Muscle of leg (tissue), 3 donors: ENCODE measurements at regions not wholly inside any gene's neighbourhood (a gene's known extent, or its start where the extent isn't known, plus 50 kb on each side); places are given as distances from the start of the nearest gene placed in this dataset.
A peak's percentile ranks its signal among the peaks of the same experiment; 100 is the strongest.

Experiments used
- DNase-seq: peaks from one replicate; pipeline ENCODE4 v3.0.0; 2013
- H3K27ac ChIP-seq: one replicate; pipeline ENCODE4 v1.5.1; 2013; ENCODE audit warnings: mild to moderate bottlenecking, low read length, control low read depth
- H3K27me3 ChIP-seq: one replicate; pipeline ENCODE4 v1.6.1; 2013; ENCODE audit warnings: low read length; ENCODE audit not compliant: control insufficient read depth, insufficient read depth
- H3K36me3 ChIP-seq: one replicate; pipeline ENCODE4 v1.6.1; 2013; ENCODE audit warnings: low read length; ENCODE audit not compliant: control insufficient read depth, insufficient read depth
- H3K4me1 ChIP-seq: one replicate; pipeline ENCODE4 v1.6.1; 2013; ENCODE audit warnings: low read length; ENCODE audit not compliant: control insufficient read depth, insufficient read depth
- H3K4me3 ChIP-seq: one replicate; pipeline ENCODE4 v1.5.1; 2013; ENCODE audit warnings: low read length, control low read depth
- H3K9me3 ChIP-seq: replicated peaks from 2 replicates; pipeline ENCODE4 v1.6.1; 2013; ENCODE audit warnings: low read depth, low read length; ENCODE audit not compliant: control insufficient read depth
- WGBS: methylation state at CpG from one replicate; pipeline ENCODE4 v1.1.5; 2013; ENCODE audit warnings: missing lambda C conversion rate; ENCODE audit not compliant: insufficient coverage; 5-methylcytosine and 5-hydroxymethylcytosine counted together

DNA sequence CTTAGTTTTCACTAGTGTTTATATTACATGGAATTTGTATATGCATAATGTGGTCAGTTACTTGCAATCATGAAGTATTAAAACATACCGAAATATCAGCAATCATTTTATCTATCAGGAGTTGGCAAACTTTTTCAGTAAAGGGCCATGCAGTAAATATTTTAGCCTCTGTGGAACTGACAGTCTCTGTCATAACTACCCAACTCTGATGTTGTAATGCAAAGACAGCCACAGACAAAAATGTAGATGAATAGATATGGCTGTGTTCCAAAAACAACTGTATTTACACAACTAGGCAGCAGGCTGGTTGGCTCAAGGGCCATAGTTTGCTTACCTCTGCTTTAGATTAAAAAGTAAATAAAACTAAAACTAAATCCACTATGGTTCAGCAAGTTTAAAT, 200.2 kb downstream of the HS3ST1 start:
- no peak overlapping the region for H3K4me3 ChIP-seq
- H3K27me3 ChIP-seq: no peaks in the 10 kb centered on the region
- no peaks in the 10 kb centered on the region for H3K36me3 ChIP-seq
- H3K4me1 ChIP-seq: no peaks in the 10 kb centered on the region
- H3K27ac ChIP-seq: no peak overlapping the region
- no peak for DNase-seq
- H3K9me3 ChIP-seq: no peaks in the 10 kb centered on the region
- WGBS: no CpG with 5 or more reads among the region's 1 CpG

DNA sequence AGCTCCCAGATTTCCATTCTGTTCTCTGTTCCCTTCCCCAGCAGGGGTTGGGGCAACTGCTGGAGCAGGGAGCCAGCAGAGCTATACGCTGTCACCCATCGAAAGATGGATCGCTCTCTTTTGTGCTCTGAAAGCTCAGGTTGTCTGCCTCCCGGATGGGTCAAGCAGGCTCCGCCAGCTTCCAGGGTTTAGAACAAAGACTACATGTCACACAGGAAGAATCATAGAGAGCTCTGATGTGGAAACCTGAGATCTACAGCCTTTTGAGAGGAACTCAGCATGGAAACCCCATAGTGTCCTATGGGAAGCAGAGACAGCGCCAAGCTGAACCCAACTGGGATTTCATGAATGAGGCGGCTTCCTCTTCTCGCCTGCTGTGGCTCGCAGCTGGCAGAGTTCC, 205.4 kb downstream of the HS3ST1 start:
- no peak overlapping the region for H3K4me3 ChIP-seq
- H3K9me3 ChIP-seq: no peaks in the 10 kb centered on the region
- H3K36me3 ChIP-seq: no peaks in the 10 kb centered on the region
- no peak for DNase-seq
- 77% methylated on average over 7 of the region's 9 CpGs for WGBS
- H3K4me1 ChIP-seq: no peaks in the 10 kb centered on the region
- no peaks in the 10 kb centered on the region for H3K27me3 ChIP-seq
- H3K27ac ChIP-seq: no peak overlapping the region

DNA sequence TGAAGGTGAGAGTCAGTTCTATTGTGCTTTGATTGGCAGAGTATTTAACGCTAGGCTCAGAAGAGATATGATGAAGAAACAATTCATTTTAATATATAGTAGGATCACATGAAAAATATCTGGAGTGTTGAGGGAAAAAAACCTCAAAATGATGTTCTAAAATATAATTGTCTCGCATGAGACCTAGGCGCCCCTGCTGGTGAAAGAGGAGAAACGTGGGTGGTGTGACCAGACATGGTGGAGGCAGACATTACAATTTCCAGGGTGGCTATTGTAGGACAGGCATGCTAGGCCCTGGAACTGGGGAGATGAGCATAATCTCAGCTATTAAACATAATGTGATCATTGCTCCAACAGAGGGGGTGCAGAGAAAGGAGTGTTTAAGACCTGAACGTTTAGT, 210.0 kb downstream of the HS3ST1 start:
- Histone ChIP-seq H3K27me3 (no peaks in the 10 kb centered on the region), H3K9me3 (no peaks in the 10 kb centered on the region), H3K4me3 (no peak overlapping the region), H3K4me1 (no peaks in the 10 kb centered on the region), H3K36me3 (no peaks in the 10 kb centered on the region), H3K27ac (no peak overlapping the region)
- WGBS: 40% methylated on average over 1 of the region's 5 CpGs
- no peak for DNase-seq

DNA sequence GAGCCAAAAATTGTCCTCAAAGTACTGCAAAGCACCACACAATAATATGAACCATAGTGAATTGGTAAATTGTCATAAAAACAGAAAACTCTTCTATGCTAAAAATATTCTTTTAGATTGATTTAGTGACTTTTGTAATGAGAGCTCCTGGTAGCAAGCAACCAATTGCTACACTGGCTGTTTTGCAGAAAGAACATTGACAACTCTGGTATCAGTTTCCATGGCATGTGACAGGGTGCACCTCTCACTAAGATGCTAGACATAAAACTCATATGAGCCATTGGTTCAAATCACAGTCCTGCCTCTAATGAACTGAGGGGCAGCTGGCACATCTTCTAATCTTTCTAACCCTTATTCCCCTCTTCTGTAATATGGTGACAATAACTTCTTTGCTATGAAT, 212.2 kb downstream of the HS3ST1 start:
- DNase-seq: no peak
- Histone ChIP-seq H3K4me1 (no peaks in the 10 kb centered on the region), H3K36me3 (no peaks in the 10 kb centered on the region), H3K4me3 (no peak overlapping the region), H3K9me3 (no peaks in the 10 kb centered on the region), H3K27me3 (no peaks in the 10 kb centered on the region), H3K27ac (no peak overlapping the region)

DNA sequence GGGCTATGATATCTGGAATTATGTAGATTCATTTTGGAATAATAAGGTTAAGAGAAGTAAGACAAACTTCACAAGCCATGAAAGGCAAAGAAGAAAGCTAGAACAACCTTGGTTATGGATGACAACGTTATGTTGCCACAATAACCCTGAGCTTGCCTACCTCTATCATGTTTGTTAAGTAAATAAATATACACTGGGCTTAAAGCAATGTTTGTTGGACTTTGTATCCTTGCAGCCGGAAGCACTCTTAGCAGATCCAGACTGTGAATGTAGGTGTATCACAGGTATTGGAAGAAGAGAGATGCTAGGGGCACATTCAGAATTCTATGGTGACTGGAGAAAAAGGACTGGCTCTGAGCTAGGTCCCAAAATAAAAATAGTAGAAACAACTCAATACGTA, 214.4 kb downstream of the HS3ST1 start:
- Histone ChIP-seq H3K4me1 (no peaks in the 10 kb centered on the region), H3K4me3 (no peak overlapping the region), H3K36me3 (no peaks in the 10 kb centered on the region), H3K9me3 (no peaks in the 10 kb centered on the region), H3K27ac (no peak overlapping the region), H3K27me3 (no peaks in the 10 kb centered on the region)
- DNase-seq: no peak
- 33% methylated on average over 1 of the region's 3 CpGs for WGBS

DNA sequence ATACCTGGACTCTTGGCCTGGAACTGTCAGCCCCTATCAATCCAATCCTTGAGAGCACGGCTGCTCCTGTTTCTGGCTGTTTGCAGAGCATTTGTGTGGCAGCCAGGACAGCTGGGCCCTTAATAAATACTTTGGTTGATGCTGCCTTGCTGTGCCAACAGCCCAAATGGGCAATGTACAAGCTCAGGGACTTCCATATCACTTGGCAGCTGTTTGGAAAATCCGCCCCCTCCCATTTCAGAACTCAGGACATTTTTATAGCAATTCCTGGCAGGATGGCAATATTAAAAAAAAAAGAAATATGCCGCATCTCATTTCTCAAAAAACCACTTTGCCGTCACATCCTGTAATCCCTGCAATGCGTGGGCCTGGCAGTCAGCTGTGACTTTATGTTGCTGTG, 218.9 kb downstream of the HS3ST1 start:
- H3K9me3 ChIP-seq: no peaks in the 10 kb centered on the region
- 22% methylated on average over 1 of the region's 5 CpGs for WGBS
- DNase-seq: peak; percentile 49
- no peak overlapping the region for H3K4me3 ChIP-seq
- H3K36me3 ChIP-seq: no peaks in the 10 kb centered on the region
- H3K27ac ChIP-seq: no peak overlapping the region
- no peaks in the 10 kb centered on the region for H3K4me1 ChIP-seq
- no peaks in the 10 kb centered on the region for H3K27me3 ChIP-seq

DNA sequence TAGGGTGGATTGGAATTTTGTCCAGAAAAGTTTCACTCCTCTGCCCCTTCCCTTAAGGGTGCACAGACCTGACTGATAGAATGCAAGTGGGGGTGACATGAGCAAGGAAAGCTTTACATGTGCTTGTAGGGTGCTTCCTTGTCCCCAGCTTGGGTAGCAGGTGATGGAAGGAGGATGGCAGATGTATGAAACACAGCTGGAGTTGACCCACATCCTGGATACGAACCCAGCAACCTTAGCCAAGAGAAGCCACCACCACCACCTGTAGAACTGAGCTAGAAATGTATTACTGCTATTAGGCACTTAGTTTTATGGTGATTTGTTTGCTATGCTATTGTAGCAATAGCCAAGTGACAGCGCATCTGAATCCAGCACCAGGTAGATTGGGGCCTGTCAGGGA, 227.4 kb downstream of the HS3ST1 start:
- Histone ChIP-seq H3K27me3 (no peaks in the 10 kb centered on the region), H3K4me3 (no peak overlapping the region), H3K9me3 (no peaks in the 10 kb centered on the region), H3K4me1 (no peaks in the 10 kb centered on the region), H3K27ac (no peak overlapping the region), H3K36me3 (no peaks in the 10 kb centered on the region)
- no peak for DNase-seq
- WGBS: 100% methylated on average over 1 of the region's 2 CpGs

DNA sequence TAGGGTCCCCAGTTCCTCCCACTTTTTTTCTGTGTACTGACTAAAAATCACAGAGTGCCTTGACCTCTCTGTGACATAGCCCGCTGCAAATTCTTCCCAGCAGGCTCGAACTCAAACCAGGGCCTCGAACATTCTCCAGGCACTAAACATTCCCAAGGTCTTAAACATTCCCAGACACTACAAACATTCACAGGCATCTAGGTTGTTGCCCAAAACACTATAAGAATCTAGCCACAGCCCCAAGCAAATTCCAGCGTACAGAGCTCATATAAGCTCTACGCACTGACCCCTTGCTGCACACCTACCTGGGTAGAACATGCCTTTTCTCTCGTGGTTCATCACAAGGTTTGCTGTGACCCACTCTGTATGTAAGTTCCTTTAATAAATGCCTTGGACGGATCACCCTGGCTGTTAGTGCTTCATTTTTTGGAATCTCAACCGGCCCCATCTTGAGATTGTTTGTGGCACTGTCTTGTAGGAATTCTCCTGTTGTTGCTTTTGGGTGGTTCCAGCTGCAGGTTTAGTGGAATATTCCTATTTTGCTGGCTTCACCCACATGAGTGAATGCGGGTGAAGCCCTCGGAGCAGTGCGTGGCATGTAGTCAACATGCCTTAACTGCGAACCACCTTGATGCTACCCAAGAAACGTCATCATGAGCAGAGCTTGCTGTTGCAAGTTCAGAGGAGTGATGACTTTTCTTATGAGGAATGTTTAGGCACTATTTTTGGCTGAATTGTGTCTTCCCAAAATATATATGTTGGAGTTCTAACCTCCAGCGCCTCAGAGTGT, 230.0 kb downstream of the HS3ST1 start:
- Histone ChIP-seq H3K4me3 (no peak overlapping the region), H3K9me3 (no peaks in the 10 kb centered on the region), H3K36me3 (no peaks in the 10 kb centered on the region), H3K4me1 (no peaks in the 10 kb centered on the region), H3K27ac (no peak overlapping the region), H3K27me3 (no peaks in the 10 kb centered on the region)
- WGBS: 92% methylated on average over 14 of the region's 14 CpGs
- no peak for DNase-seq

DNA sequence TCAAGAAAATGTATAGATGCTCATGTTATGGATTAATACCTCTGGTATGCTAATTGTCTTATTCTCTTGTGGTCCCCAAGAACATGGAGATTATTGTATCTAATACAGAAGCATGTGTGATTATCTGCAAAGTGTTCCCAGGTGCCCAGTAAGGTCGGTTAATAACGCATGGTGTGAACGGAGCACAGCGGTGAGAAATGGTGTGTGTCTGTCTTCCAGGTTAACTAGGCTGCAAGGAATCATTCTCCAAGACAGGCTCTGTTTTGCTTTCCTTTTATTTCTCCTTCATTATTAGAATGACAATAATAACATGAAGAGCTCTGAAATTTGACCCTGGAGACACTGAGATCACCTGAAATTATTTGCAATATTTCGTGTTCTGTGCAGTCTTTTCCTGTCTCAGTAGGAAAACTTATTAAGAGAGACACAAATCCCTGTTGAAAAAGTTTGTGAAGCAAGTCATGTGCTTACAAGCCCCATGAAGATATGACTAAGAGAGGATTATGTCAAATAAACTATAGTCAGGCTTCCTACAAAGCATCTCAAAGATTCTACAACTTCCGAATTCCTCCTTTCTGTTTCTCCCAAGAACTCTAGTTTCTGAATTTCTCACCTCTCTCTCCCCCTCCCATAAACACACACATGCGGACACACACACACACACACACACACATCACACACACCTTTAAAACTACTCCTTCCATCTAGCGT, 230.9 kb downstream of the HS3ST1 start:
- no peak overlapping the region for H3K4me3 ChIP-seq
- H3K4me1 ChIP-seq: no peaks in the 10 kb centered on the region
- no peaks in the 10 kb centered on the region for H3K36me3 ChIP-seq
- H3K27ac ChIP-seq: no peak overlapping the region
- DNase-seq: no peak
- no peaks in the 10 kb centered on the region for H3K27me3 ChIP-seq
- no peaks in the 10 kb centered on the region for H3K9me3 ChIP-seq
- 27% methylated on average over 3 of the region's 8 CpGs for WGBS

DNA sequence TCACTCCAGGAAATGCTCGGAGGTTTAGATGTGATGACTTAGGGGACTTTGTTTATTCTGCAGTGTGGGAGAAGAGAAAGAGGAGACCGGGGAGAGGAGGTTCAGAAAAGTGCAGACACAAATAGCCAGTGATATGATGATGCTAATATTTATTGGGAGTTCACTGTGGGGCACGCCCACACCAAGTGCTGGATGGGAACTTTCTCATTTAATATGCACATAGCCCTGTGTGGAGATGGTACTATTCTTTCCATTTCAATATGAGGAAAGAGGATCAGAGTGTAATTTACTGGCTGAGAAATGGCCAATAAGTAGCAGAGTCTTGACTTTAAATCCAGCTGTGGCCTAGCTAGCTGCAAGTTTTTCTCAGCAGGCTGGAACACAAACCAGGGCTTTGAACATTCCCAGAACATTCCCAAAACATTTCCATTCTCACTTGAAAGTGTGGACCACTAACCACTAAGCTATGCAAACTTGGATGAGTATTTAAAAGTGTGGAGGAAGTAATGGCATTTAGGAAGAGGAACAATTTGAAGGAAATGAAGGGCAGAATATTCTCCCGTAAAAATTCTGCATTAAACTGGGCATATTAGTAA, 231.7 kb downstream of the HS3ST1 start:
- Histone ChIP-seq H3K27ac (no peak overlapping the region), H3K4me1 (no peaks in the 10 kb centered on the region), H3K9me3 (no peaks in the 10 kb centered on the region), H3K36me3 (no peaks in the 10 kb centered on the region), H3K27me3 (no peaks in the 10 kb centered on the region), H3K4me3 (no peak overlapping the region)
- WGBS: 33% methylated on average over 2 of the region's 4 CpGs
- DNase-seq: peak; percentile 44
